Lung (tissue), 11 donors: ENCODE measurements at regions not wholly inside any gene's neighbourhood (a gene's known extent, or its start where the extent isn't known, plus 50 kb on each side); places are given as distances from the start of the nearest gene placed in this dataset.

Experiments used
- ATAC-seq: fragments of 200-7000 bp; cut with Tn5 transposase; one replicate; pipeline ENCODE4 v1.9.1; 2020; ENCODE audit warnings: moderate number of reproducible peaks; ENCODE audit not compliant: insufficient read depth, low FRiP score
- DNase-seq, 3 donors: peaks; one replicate each; pipeline ENCODE4 v3.0.0-alpha.2; 2013 to 2017
- H3K27ac ChIP-seq, 2 donors: one replicate each; pipeline ENCODE4 v1.5.1; 2013; ENCODE audit warnings: mild to moderate bottlenecking in 2 of 2, moderate library complexity in 2 of 2, control low read depth in 1 of 2, inconsistent platforms in 1 of 2, low read depth in 1 of 2, low read length in 1 of 2
- H3K27me3 ChIP-seq, 3 donors: one replicate each; pipeline ENCODE4 v1.5.1; 2013; ENCODE audit warnings: low read length in 2 of 3; ENCODE audit not compliant: control insufficient read depth in 3 of 3, insufficient read depth in 3 of 3
- H3K36me3 ChIP-seq, 4 donors: one replicate each; pipeline ENCODE4 v1.5.1; 2013; ENCODE audit warnings: low read length in 4 of 4, mild to moderate bottlenecking in 1 of 4, moderate library complexity in 1 of 4; ENCODE audit not compliant: control insufficient read depth in 4 of 4, insufficient read depth in 4 of 4
- H3K4me1 ChIP-seq, 5 donors: one replicate each; pipeline ENCODE4 v1.5.1; 2013; ENCODE audit warnings: low read length in 5 of 5, mild to moderate bottlenecking in 2 of 5, moderate library complexity in 1 of 5; ENCODE audit not compliant: control insufficient read depth in 5 of 5, insufficient read depth in 5 of 5
- H3K4me3 ChIP-seq: one replicate; pipeline ENCODE4 v1.5.1; 2013; ENCODE audit warnings: mild to moderate bottlenecking, control low read depth, moderate library complexity
- H3K9ac ChIP-seq, 2 donors: one replicate each; pipeline ENCODE4 v1.5.1; 2013; ENCODE audit warnings: low read length in 2 of 2, control low read depth in 1 of 2; ENCODE audit not compliant: insufficient read depth in 1 of 2
- H3K9me3 ChIP-seq, 4 donors: one replicate each; pipeline ENCODE4 v1.5.1; 2013; ENCODE audit warnings: low read length in 3 of 4, mild to moderate bottlenecking in 1 of 4, moderate library complexity in 1 of 4; ENCODE audit not compliant: control insufficient read depth in 4 of 4, insufficient read depth in 3 of 4
- CTCF ChIP-seq: IDR thresholded peaks from 2 replicates; pipeline ENCODE4 v1.5.1; 2012; ENCODE audit warnings: mild to moderate bottlenecking; ENCODE audit errors: control extremely low read depth, extremely low read depth
- WGBS, 2 donors: extraction: QIAGEN DNeasy Blood & Tissue Kit; methylation state at CpG; one replicate each; pipeline ENCODE4 v1.1.7; 2013; 5-methylcytosine and 5-hydroxymethylcytosine counted together
- donor health status: control.
- donor health status: control.
- donor health status: Bipolar disorder and iron deficiency.
- donor health status: healthy.
- donor health status: DM: yes; HTN: yes; CAD: no.

- 65 to 73% methylated on average over 9 of the region's 9 CpGs for WGBS, 2 donors
- H3K4me1 ChIP-seq, result peaks cover 0 to 58% (median 25%) of the 10 kb centered on the region in 5 donors
- no peak for DNase-seq
Measured at GRCh38 chr1:9439074-9439761, 100.0 kb upstream of the SLC25A33 start.

GRCh38 chr1:9440261-9440660 lies 99.0 kb upstream of the SLC25A33 start:
- TF ChIP-seq CTCF, result no peak
- Histone ChIP-seq H3K27me3 (no peaks in the 10 kb centered on the region), H3K27ac (no peak overlapping the region), H3K4me1 (peaks cover 0 to 55% (median 30%) of the 10 kb centered on the region in 5 donors), H3K9me3 (no peaks in the 10 kb centered on the region), H3K9ac (no peak overlapping the region), H3K36me3 (no peaks in the 10 kb centered on the region), H3K4me3 (no peak overlapping the region)
- ATAC-seq (no peak), DNase-seq (no peak)
- whole genome bisulfite sequencing, 2 donors, result 87 to 89% methylated on average over 7 of the region's 7 CpGs

More at GRCh38 chr1:9439074-9439761, 100.0 kb upstream of the SLC25A33 start:
- TF ChIP-seq CTCF, result no peak
- no peak overlapping the region for H3K4me3 ChIP-seq
- H3K36me3 ChIP-seq, result no peaks in the 10 kb centered on the region
- no peaks in the 10 kb centered on the region for H3K9me3 ChIP-seq
- ATAC-seq, result no peak
- no peaks in the 10 kb centered on the region for H3K27me3 ChIP-seq
- H3K27ac ChIP-seq, result peak overlapping the region in 1 of 2 donors; percentile 40
- no peak overlapping the region for H3K9ac ChIP-seq

GRCh38 chr1:9440763-9441194 lies 98.5 kb upstream of the SLC25A33 start:
- Histone ChIP-seq H3K4me3 (no peak overlapping the region), H3K27ac (peak overlapping the region; percentile 17 to 24), H3K36me3 (no peaks in the 10 kb centered on the region), H3K27me3 (no peaks in the 10 kb centered on the region), H3K9me3 (no peaks in the 10 kb centered on the region), H3K9ac (no peak overlapping the region), H3K4me1 (peaks cover 0 to 49% (median 30%) of the 10 kb centered on the region in 5 donors)
- TF ChIP-seq CTCF, result no peak
- DNase-seq, result no peak
- no peak for ATAC-seq
- WGBS, 2 donors, result 79 to 83% methylated on average over 3 of the region's 3 CpGs
